Neural cell (in vitro differentiated cells): ENCODE measurements at regions not wholly inside any gene's neighbourhood (a gene's known extent, or its start where the extent isn't known, plus 50 kb on each side); places are given as distances from the start of the nearest gene placed in this dataset.

Source experiments
- CTCF ChIP-seq: fragments of 450-650 bp; IDR thresholded peaks from 2 replicates; pipeline ENCODE4 v1.5.1; 2014; ENCODE audit warnings: antibody characterized with exemption, mild to moderate bottlenecking, moderate library complexity; ENCODE audit not compliant: poor library complexity, severe bottlenecking
- EP300 ChIP-seq: fragments of 450-650 bp; conservative IDR thresholded peaks from 2 replicates; pipeline ENCODE4 v1.6.1; 2014; ENCODE audit warnings: antibody characterized with exemption, mild to moderate bottlenecking, moderate library complexity; ENCODE audit not compliant: poor library complexity, severe bottlenecking
- EZH2 ChIP-seq: fragments of 200-600, 300-800 bp; shearing (Covaris generic), sonication (generic); IDR thresholded peaks from 2 replicates; pipeline ENCODE4 v1.6.1; 2014; ENCODE audit warnings: antibody characterized with exemption, low read length, borderline replicate concordance, mild to moderate bottlenecking; ENCODE audit not compliant: insufficient read depth, poor library complexity, severe bottlenecking
- MXI1 ChIP-seq: fragments of 450-650 bp; conservative IDR thresholded peaks from 2 replicates; pipeline ENCODE4 v1.6.1; 2014; ENCODE audit warnings: antibody characterized with exemption, mild to moderate bottlenecking; ENCODE audit not compliant: poor library complexity, severe bottlenecking
- POLR2AphosphoS5 ChIP-seq: IDR thresholded peaks from 2 replicates; pipeline ENCODE4 v1.6.1; 2012
- RAD21 ChIP-seq: fragments of 450-650 bp; conservative IDR thresholded peaks from 2 replicates; pipeline ENCODE4 v1.6.1; 2014; ENCODE audit warnings: antibody characterized with exemption, mild to moderate bottlenecking, moderate library complexity
- REST ChIP-seq: IDR thresholded peaks from 2 replicates; pipeline ENCODE4 v1.6.1; 2012; ENCODE audit warnings: borderline replicate concordance
- SMC3 ChIP-seq: fragments of 450-650 bp; conservative IDR thresholded peaks from 2 replicates; pipeline ENCODE4 v1.6.1; 2014; ENCODE audit warnings: antibody characterized with exemption, mild to moderate bottlenecking, moderate library complexity; ENCODE audit not compliant: poor library complexity
- TAF1 ChIP-seq: IDR thresholded peaks from 2 replicates; pipeline ENCODE4 v1.6.1; 2012; ENCODE audit warnings: low read depth

- TF ChIP-seq CTCF (no peak), REST (no peak), POLR2AphosphoS5 (no peak), RAD21 (no peak), EP300 (no peak), EZH2 (no peak), MXI1 (no peak), TAF1 (no peak), SMC3 (no peak)
Observed at GRCh38 chr21:15645830-15646229, 84.0 kb upstream of the USP25 start.
